K562 (cell line): ENCODE measurements at regions not wholly inside any gene's neighbourhood (a gene's known extent, or its start where the extent isn't known, plus 50 kb on each side); places are given as distances from the start of the nearest gene placed in this dataset.

Experiments
- ATAC-seq: fragments of 200-7000 bp; cut with Tn5 transposase; 3 replicates; pipeline ENCODE4 v1.9.1; 2020; ENCODE audit warnings: moderate library complexity
- BruUV-seq: library from RNA; stranded (reverse); fragments of 400-500 nt; replicated peaks from 2 replicates; lab custom pipeline; 2021; lab: Mats Ljungman, UMichigan
- CTCF ChIA-PET: fragments of 300-600 bp; formaldehyde crosslinking; extraction: SDS; loops from one replicate; lab custom pipeline; 2021; ENCODE audit warnings: low intra/inter-chr PET ratio; lab: Yijun Ruan, JAX
- POLR2A ChIA-PET: fragments of 300-600, 350-650 bp; sonication (Branson Sonifier 250); formaldehyde crosslinking; extraction: SDS; loops from one replicate; lab custom pipeline; 2021; ENCODE audit warnings: antibody characterized with exemption, inconsistent platforms; lab: Yijun Ruan, JAX
- DNase-seq, 4 experiments: peaks; one replicate each; pipeline versions ENCODE4 v3.0.0 to v3.0.0-alpha.2; 2011 to 2018; ENCODE audit warnings: low spot score in 3 of 4, mixed read lengths in 3 of 4; ENCODE audit errors: extremely low read depth in 1 of 4
- FAIRE-seq: peaks from 2 replicates; lab custom pipeline; 2011; peaks lifted over from hg19 to GRCh38; lab: Jason Lieb, UNC
- H2AFZ ChIP-seq: 2 replicates; pipeline ENCODE4 v1.6.0; 2011; ENCODE audit warnings: low read depth, low read length, control low read depth, inconsistent platforms
- H3K27ac ChIP-seq: fragments of 200-600 bp; 3 replicates; pipeline ENCODE4 v1.8.0; 2011; ENCODE audit warnings: low read depth, mild to moderate bottlenecking, control low read depth, inconsistent platforms, low read length, moderate library complexity, mixed read lengths; ENCODE audit errors: extremely low read depth
- H3K27me3 ChIP-seq, 2 experiments: fragments of 300-600 bp in 1 of 2; 2 replicates in 1 of 2; 3 replicates in 1 of 2; pipeline versions ENCODE4 v1.6.0 to v1.8.0; 2011; ENCODE audit warnings: inconsistent platforms in 2 of 2, low read length in 2 of 2, mild to moderate bottlenecking in 1 of 2, mixed read lengths in 1 of 2, moderate library complexity in 1 of 2; ENCODE audit not compliant: control insufficient read depth in 2 of 2, insufficient read depth in 2 of 2
- H3K36me3 ChIP-seq: fragments of 300-600 bp; 3 replicates; pipeline ENCODE4 v1.8.0; 2011; ENCODE audit warnings: mild to moderate bottlenecking, low read length, inconsistent platforms; ENCODE audit not compliant: control insufficient read depth, insufficient read depth
- H3K4me1 ChIP-seq, 2 experiments: fragments of 200-600 bp in 1 of 2; replicated peaks in 1 of 2; 2 replicates in 1 of 2; 3 replicates in 1 of 2; pipeline versions ENCODE4 v1.5.1 to v1.8.0; 2011; ENCODE audit warnings: inconsistent platforms in 2 of 2, low read length in 2 of 2, mild to moderate bottlenecking in 1 of 2, mixed read lengths in 1 of 2, moderate library complexity in 1 of 2; ENCODE audit not compliant: control insufficient read depth in 2 of 2, insufficient read depth in 2 of 2
- H3K4me2 ChIP-seq: 2 replicates; pipeline ENCODE4 v1.6.1; 2011; ENCODE audit warnings: low read length, control low read depth, inconsistent platforms, mixed read lengths; ENCODE audit not compliant: insufficient read depth
- H3K4me3 ChIP-seq: fragments of 200-600 bp; sonication (generic), shearing (Covaris generic); 2 replicates; pipeline ENCODE4 v1.5.1; 2016; ENCODE audit warnings: control low read depth, inconsistent platforms
- H3K79me2 ChIP-seq: fragments of 200-600 bp; 3 replicates; pipeline ENCODE4 v1.8.0; 2011; ENCODE audit warnings: low read length, inconsistent platforms; ENCODE audit not compliant: control insufficient read depth, insufficient read depth
- H3K9ac ChIP-seq, 2 experiments: 2 replicates each; pipeline versions ENCODE4 v1.6.0 to v1.6.1; 2011; ENCODE audit warnings: low read depth in 2 of 2, low read length in 2 of 2, control low read depth in 1 of 2, inconsistent platforms in 1 of 2, mild to moderate bottlenecking in 1 of 2, mixed read lengths in 1 of 2; ENCODE audit not compliant: insufficient read depth in 1 of 2
- H3K9me1 ChIP-seq: one replicate; pipeline ENCODE4 v1.6.0; 2011; ENCODE audit warnings: inconsistent platforms, mild to moderate bottlenecking, low read length, moderate library complexity; ENCODE audit not compliant: control insufficient read depth, insufficient read depth
- H3K9me3 ChIP-seq: replicated peaks from 2 replicates; pipeline ENCODE4 v1.5.1; 2011; ENCODE audit warnings: low read depth, low read length, inconsistent platforms; ENCODE audit not compliant: control insufficient read depth, insufficient read depth
- H4K20me1 ChIP-seq: replicated peaks from 2 replicates; pipeline ENCODE4 v1.6.1; 2011; ENCODE audit warnings: low read length, inconsistent platforms, mixed read lengths; ENCODE audit not compliant: control insufficient read depth, insufficient read depth
- C11orf30 ChIP-seq: fragments of 450-650 bp; IDR thresholded peaks from 2 replicates; pipeline ENCODE4 v1.6.1; 2016; ENCODE audit warnings: low read depth, mild to moderate bottlenecking
- CBX1 ChIP-seq: sonication (generic); IDR thresholded peaks from 2 replicates; pipeline ENCODE4 v1.6.1; 2016; ENCODE audit warnings: antibody characterized with exemption, low read depth, mild to moderate bottlenecking
- FOXO4 ChIP-seq: fragments of 450-650 bp; formaldehyde crosslinking; IDR thresholded peaks from 2 replicates; pipeline ENCODE4 v1.4.0; 2020; ENCODE audit warnings: mild to moderate bottlenecking, moderate library complexity
- HEY1 ChIP-seq: fragments of 250-450 bp; sonication (Bioruptor Pico); IDR thresholded peaks from 2 replicates; pipeline ENCODE4 v1.5.0; 2020; ENCODE audit warnings: mild to moderate bottlenecking, moderate library complexity, borderline replicate concordance
- HMG20A ChIP-seq: fragments of 450-650 bp; formaldehyde crosslinking; conservative IDR thresholded peaks from 2 replicates; pipeline ENCODE4 v1.4.0; 2020; ENCODE audit warnings: mild to moderate bottlenecking, mixed read lengths
- MAX ChIP-seq: sonication (generic); formaldehyde crosslinking; IDR thresholded peaks from 2 replicates; pipeline ENCODE4 v1.9.0; 2022; ENCODE audit warnings: mild to moderate bottlenecking, missing genetic modification reagents
- PCBP2 ChIP-seq: fragments of 200-400 bp; formaldehyde crosslinking; IDR thresholded peaks from 2 replicates; pipeline ENCODE4 v1.6.1; 2018; ENCODE audit warnings: low read length, low read depth, mild to moderate bottlenecking, moderate library complexity; ENCODE audit not compliant: poor library complexity, severe bottlenecking
- PHB ChIP-seq: fragments of 250-450 bp; sonication (Bioruptor Pico); IDR thresholded peaks from 2 replicates; pipeline ENCODE4 v1.5.0; 2021
- SRSF1 ChIP-seq: fragments of 200-400 bp; formaldehyde crosslinking; IDR thresholded peaks from 2 replicates; pipeline ENCODE4 v1.6.1; 2017; ENCODE audit warnings: mild to moderate bottlenecking, low read depth, low read length, moderate library complexity
- TCF7 ChIP-seq: sonication (generic); IDR thresholded peaks from 2 replicates; pipeline ENCODE4 v1.6.1; 2016; ENCODE audit warnings: antibody characterized with exemption, borderline replicate concordance
- YY1 ChIP-seq, 3 experiments: IDR thresholded peaks; 2 replicates each; pipeline ENCODE4 v1.6.1; 2011; ENCODE audit warnings: low read length in 2 of 3, mild to moderate bottlenecking in 2 of 3, moderate library complexity in 2 of 3, borderline replicate concordance in 1 of 3, control low read depth in 1 of 3, low read depth in 1 of 3; ENCODE audit not compliant: insufficient read depth in 3 of 3, insufficient replicate concordance in 2 of 3, control insufficient read depth in 1 of 3, insufficient read length in 1 of 3; ENCODE audit errors: extremely low read depth in 1 of 3
- ZNF184 ChIP-seq: sonication (generic); formaldehyde crosslinking; IDR thresholded peaks from 2 replicates; pipeline ENCODE4 v1.5.0; 2020; ENCODE audit warnings: missing genetic modification reagents
- ZNF280A ChIP-seq: fragments of 450-650 bp; IDR thresholded peaks from 2 replicates; pipeline ENCODE4 v1.6.1; 2018; ENCODE audit warnings: mild to moderate bottlenecking, low read depth; ENCODE audit not compliant: partially characterized antibody
- ZNF3 ChIP-seq: fragments of 250-450 bp; sonication (Bioruptor Pico); IDR thresholded peaks from 2 replicates; pipeline ENCODE4 v1.5.0; 2021; ENCODE audit warnings: mild to moderate bottlenecking, moderate library complexity
- ZNF408 ChIP-seq: fragments of 250-450 bp; sonication (Bioruptor Pico); IDR thresholded peaks from 2 replicates; pipeline ENCODE4 v1.4.0; 2020; ENCODE audit warnings: low read depth, mild to moderate bottlenecking, moderate library complexity
- ZNF668 ChIP-seq: fragments of 250-450 bp; sonication (Bioruptor Pico); IDR thresholded peaks from 2 replicates; pipeline ENCODE4 v1.8.0; 2022; ENCODE audit warnings: mild to moderate bottlenecking, inconsistent platforms
- WGBS: fragments of 100-300 bp; shearing (Covaris generic); methylation state at CpG from one replicate; pipeline ENCODE4 v1.1.6; 2016; ENCODE audit warnings: low coverage, mixed read lengths; ENCODE audit not compliant: insufficient coverage; ENCODE audit errors: missing lambda C conversion rate; 5-methylcytosine and 5-hydroxymethylcytosine counted together
- in situ Hi-C: fragments of 300-500 bp; cut with MboI; formaldehyde crosslinking; loops from 4 replicates; pipeline ENCODE4 v1.15.0; 2018; ENCODE audit warnings: inconsistent platforms, mixed read lengths
- intact Hi-C: fragments of 100-400 bp; cut with micrococcal nuclease; formaldehyde crosslinking; loops from 2 replicates; pipeline ENCODE4 v1.14.2; 2022

DNA sequence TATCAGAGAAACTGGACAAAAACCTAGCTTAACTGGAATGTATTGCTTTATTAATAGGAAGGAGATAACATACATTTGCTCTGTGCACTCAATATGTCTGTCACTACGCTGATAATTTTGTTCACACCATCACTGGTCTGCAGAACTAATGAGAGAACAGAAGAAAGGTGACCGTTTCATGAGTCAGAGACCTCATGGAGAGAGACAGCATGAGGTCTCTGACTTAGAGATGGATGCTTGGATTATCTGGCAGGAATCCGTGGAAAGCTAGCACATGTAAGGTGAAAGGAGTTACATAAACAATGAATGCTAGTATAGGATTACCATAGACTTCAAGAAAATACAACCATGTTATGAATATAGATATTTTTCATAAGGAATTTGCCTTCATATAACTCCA is 947.3 kb downstream of the IPMK start:
- FAIRE-seq (no peak), DNase-seq (no peak), ATAC-seq (no peak)
- H3K9me3 ChIP-seq: no peaks in the 10 kb centered on the region
- no peaks in the 10 kb centered on the region for H3K9me1 ChIP-seq
- no peaks in the 10 kb centered on the region for H3K79me2 ChIP-seq
- no peaks in the 10 kb centered on the region for H3K27me3 ChIP-seq
- POLR2A ChIA-PET: no interaction called here
- no peak overlapping the region for H3K4me3 ChIP-seq
- no TSS peak for BruUV-seq
- 2% methylated on average over 3 of the region's 3 CpGs for WGBS
- no peaks in the 10 kb centered on the region for H3K36me3 ChIP-seq
- H3K4me1 ChIP-seq: no peaks in the 10 kb centered on the region
- no peak overlapping the region for H3K27ac ChIP-seq
- CTCF ChIA-PET: no interaction called here
- no peak overlapping the region for H2AFZ ChIP-seq
- no peak for TF ChIP-seq PCBP2
- TF ChIP-seq TCF7: no peak
- TF ChIP-seq MAX (CRISPR knock-in tag): no peak
- TF ChIP-seq YY1 (IDR thresholded peaks at IDR 0.05; ENCODE audit: borderline replicate concordance in 1 of 3, control insufficient read depth in 1 of 3, extremely low read depth in 1 of 3, insufficient read depth in 3 of 3, insufficient read length in 1 of 3, insufficient replicate concordance in 2 of 3, low read depth in 1 of 3, low read length in 2 of 3): no peak
- TF ChIP-seq HEY1 (CRISPR knock-in tag): no peak
- TF ChIP-seq ZNF184 (CRISPR knock-in tag): no peak
- TF ChIP-seq ZNF408 (CRISPR knock-in tag): no peak
- TF ChIP-seq FOXO4 (CRISPR knock-in tag): no peak
- TF ChIP-seq C11orf30: no peak
- TF ChIP-seq PHB (CRISPR knock-in tag): no peak
- TF ChIP-seq HMG20A (CRISPR knock-in tag): no peak
- TF ChIP-seq SRSF1: no peak
- TF ChIP-seq CBX1: no peak
- no peak for TF ChIP-seq ZNF3 (CRISPR knock-in tag)
- TF ChIP-seq ZNF280A: no peak
- no peak for TF ChIP-seq ZNF668
- no peaks in the 10 kb centered on the region for H4K20me1 ChIP-seq
- in situ Hi-C loops: no loop called here
- no peak overlapping the region for H3K9ac ChIP-seq
- H3K4me2 ChIP-seq: no peak overlapping the region
- intact Hi-C loops: no loop called here
